RWPE2 (cell line): ENCODE measurements at regions not wholly inside any gene's neighbourhood (a gene's known extent, or its start where the extent isn't known, plus 50 kb on each side); places are given as distances from the start of the nearest gene placed in this dataset.
"Not testable (repeated sequence)": the region's sequence is repeated elsewhere in the genome, so short reads cannot be mapped to it uniquely, and the experiment has no call there.

Source experiments
- ATAC-seq: fragments of 200-7000 bp; cut with Tn5 transposase; 3 replicates; pipeline ENCODE4 v1.9.1; 2021; ENCODE audit warnings: low read depth
- DNase-seq: peaks from one replicate; pipeline ENCODE4 v3.0.0-alpha.2; 2020; ENCODE audit warnings: low spot score
- H3K27ac ChIP-seq: fragments of 450-650 bp; 2 replicates; pipeline ENCODE4 v1.5.1; 2017; ENCODE audit warnings: mild to moderate bottlenecking; ENCODE audit not compliant: poor library complexity, severe bottlenecking
- H3K27me3 ChIP-seq: fragments of 250-450 bp; sonication (Bioruptor Pico); 2 replicates; pipeline ENCODE4 v1.5.1; 2021; ENCODE audit warnings: mild to moderate bottlenecking, moderate library complexity; ENCODE audit not compliant: insufficient read depth, poor library complexity, severe bottlenecking
- H3K36me3 ChIP-seq: fragments of 250-450 bp; sonication (Bioruptor Pico); 2 replicates; pipeline ENCODE4 v1.5.1; 2020; ENCODE audit warnings: low read depth, mild to moderate bottlenecking, moderate library complexity
- H3K4me1 ChIP-seq: fragments of 250-450 bp; sonication (Bioruptor Pico); 2 replicates; pipeline ENCODE4 v1.5.1; 2021; ENCODE audit warnings: mild to moderate bottlenecking, moderate library complexity; ENCODE audit not compliant: insufficient read depth, poor library complexity, severe bottlenecking
- H3K4me3 ChIP-seq: fragments of 250-450 bp; sonication (Bioruptor Pico); 2 replicates; pipeline ENCODE4 v1.5.1; 2021; ENCODE audit warnings: mild to moderate bottlenecking, moderate library complexity; ENCODE audit not compliant: severe bottlenecking
- H3K9me3 ChIP-seq: fragments of 250-450 bp; sonication (Bioruptor Pico); 2 replicates; pipeline ENCODE4 v1.5.1; 2021; ENCODE audit warnings: mild to moderate bottlenecking, moderate library complexity; ENCODE audit not compliant: severe bottlenecking
- TF ChIP-seq, protein P1 (sequence below): fragments of 450-650 bp; IDR thresholded peaks from one replicate; pipeline ENCODE4 v1.5.1; 2017; ENCODE audit warnings: mild to moderate bottlenecking, moderate library complexity; ENCODE audit not compliant: poor library complexity, severe bottlenecking

DNA sequence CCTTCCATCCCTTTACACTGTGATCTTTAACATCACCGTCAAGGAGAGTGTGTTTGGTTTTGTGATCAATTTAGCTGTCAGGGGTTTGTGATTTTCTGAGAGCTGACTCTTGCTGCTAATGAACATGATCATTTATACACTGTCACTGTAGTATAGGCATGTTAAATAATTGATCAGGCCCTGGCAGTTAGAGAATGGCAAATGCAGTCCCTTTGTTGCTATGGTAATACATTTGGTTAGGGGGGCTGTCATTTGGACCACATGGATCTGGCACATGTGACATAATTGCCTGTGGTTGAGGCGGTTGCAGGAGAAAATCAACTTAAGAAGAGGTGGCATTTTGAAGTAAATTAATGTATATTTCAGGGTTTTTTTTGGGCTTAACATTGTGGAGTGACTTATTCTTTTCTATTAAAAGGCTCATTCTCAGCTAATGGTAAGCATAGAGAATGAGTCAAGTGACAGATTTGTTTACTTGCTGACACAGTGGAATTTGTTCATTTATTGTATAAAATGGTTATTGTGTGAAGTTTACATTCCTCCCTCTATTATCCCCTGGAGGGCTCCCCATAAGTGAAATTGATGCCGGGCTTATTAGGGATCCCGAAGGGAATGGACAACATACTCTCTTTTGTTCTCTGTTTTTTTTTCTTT, 114.0 kb downstream of the FHIP1A start:
- ATAC-seq (no peak), DNase-seq (no peak)
- Histone ChIP-seq H3K27ac (no peak overlapping the region), H3K9me3 (no peaks in the 10 kb centered on the region), H3K27me3 (no peaks in the 10 kb centered on the region), H3K36me3 (no peaks in the 10 kb centered on the region), H3K4me3 (no peak overlapping the region), H3K4me1 (peaks cover 34% of the 10 kb centered on the region)
- TF ChIP-seq, protein P1, sequence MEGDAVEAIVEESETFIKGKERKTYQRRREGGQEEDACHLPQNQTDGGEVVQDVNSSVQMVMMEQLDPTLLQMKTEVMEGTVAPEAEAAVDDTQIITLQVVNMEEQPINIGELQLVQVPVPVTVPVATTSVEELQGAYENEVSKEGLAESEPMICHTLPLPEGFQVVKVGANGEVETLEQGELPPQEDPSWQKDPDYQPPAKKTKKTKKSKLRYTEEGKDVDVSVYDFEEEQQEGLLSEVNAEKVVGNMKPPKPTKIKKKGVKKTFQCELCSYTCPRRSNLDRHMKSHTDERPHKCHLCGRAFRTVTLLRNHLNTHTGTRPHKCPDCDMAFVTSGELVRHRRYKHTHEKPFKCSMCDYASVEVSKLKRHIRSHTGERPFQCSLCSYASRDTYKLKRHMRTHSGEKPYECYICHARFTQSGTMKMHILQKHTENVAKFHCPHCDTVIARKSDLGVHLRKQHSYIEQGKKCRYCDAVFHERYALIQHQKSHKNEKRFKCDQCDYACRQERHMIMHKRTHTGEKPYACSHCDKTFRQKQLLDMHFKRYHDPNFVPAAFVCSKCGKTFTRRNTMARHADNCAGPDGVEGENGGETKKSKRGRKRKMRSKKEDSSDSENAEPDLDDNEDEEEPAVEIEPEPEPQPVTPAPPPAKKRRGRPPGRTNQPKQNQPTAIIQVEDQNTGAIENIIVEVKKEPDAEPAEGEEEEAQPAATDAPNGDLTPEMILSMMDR = no peak

DNA sequence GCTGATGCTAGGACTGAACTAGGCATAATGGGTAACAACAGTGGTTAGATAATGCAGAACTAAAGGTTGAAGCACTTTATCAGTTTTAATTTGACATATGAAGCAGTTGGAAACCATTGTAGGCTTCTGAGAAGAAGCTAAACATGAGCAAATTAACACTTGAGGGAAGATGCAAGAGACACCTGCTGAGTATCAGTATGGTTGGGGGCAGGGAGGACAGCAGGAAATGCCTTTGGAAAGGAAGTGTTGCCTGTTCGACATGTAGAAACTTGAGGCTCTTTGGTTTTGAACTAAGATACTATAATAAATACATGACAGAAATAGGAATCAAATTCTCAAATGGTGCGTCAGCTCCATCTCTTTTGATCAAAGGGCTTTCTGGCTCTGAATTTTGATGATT, 115.6 kb downstream of the FHIP1A start:
- no peaks in the 10 kb centered on the region for H3K36me3 ChIP-seq
- no peak overlapping the region for H3K4me3 ChIP-seq
- H3K27ac ChIP-seq = peak overlapping the region; percentile 87
- no peaks in the 10 kb centered on the region for H3K27me3 ChIP-seq
- peak; percentile 91 for ATAC-seq
- TF ChIP-seq, protein P1 = no peak
- DNase-seq = peak; percentile 65
- no peaks in the 10 kb centered on the region for H3K9me3 ChIP-seq
- peaks cover 34% of the 10 kb centered on the region for H3K4me1 ChIP-seq

DNA sequence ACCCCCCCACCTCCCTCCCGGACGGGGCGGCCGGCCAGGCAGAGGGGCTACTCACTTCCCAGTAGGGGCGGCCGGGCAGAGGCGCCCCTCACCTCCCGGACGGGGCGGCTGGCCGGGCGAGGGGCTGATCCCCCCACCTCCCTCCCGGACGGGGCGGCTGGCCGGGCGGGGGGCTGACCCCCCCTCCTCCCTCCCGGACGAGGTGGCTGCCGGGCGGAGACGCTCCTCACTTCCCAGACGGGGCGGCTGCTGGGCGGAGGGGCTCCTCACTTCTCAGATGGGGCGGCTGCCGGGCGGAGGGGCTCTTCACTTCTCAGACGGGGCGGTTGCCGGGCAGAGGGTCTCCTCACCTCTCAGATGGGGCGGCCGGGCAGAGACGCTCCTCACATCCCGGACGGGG, 117.5 kb downstream of the FHIP1A start:
- not testable (repeated sequence) for ATAC-seq, H3K27me3 ChIP-seq, H3K9me3 ChIP-seq

DNA sequence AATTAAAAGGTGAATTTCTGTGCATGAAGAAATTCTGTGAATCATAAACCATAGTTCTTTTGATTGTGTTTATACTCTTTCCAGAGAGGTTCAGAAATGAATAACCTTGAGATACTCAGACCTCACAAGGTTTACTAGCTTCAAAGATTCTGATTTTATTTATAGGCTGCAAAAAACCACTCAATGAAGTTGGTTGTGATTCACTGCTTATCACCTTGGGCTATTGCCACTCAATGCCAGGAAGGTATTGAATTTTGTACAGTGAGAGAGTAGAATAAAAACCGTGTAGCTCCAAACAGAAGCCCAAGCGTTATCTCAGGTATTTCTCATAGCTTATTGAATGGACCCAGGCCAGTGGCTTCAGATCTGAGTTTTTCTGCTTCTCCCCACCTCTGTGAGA, 118.7 kb downstream of the FHIP1A start:
- no peak for DNase-seq
- peaks cover 32% of the 10 kb centered on the region for H3K4me1 ChIP-seq
- no peaks in the 10 kb centered on the region for H3K9me3 ChIP-seq
- no peaks in the 10 kb centered on the region for H3K36me3 ChIP-seq
- peak overlapping the region; percentile 13 for H3K27ac ChIP-seq
- TF ChIP-seq, protein P1 = no peak
- H3K4me3 ChIP-seq = no peak overlapping the region
- ATAC-seq = peak; percentile 35; the same call in 1 of the 3 replicates
- H3K27me3 ChIP-seq = no peaks in the 10 kb centered on the region

More for the DNA sequence above, 117.5 kb downstream of the FHIP1A start:
- not testable (repeated sequence) for H3K36me3 ChIP-seq, H3K27ac ChIP-seq, H3K4me3 ChIP-seq, DNase-seq
- H3K4me1 ChIP-seq = peaks cover 34% of the 10 kb centered on the region

DNA sequence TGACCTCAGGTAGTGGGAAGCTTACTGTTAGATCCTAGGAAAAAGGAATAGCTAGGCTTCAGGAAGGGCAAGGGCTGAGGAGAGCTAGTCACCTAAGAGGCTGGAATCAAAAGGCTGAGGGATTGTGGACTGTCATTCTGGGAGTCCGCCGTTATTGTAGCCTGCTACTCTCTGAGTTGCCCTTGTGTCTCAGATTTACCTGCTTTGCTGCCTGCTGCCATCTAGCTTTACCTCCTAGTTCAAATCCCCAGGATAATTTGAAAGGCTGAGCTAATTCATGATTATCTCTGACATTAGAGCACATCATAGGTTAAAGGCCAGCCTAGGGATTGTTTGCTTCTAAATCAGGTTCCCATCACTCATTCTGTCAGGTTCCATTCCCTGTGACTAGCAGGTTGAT, 120.2 kb downstream of the FHIP1A start:
- Histone ChIP-seq H3K9me3 (no peaks in the 10 kb centered on the region), H3K4me1 (peaks cover 25% of the 10 kb centered on the region), H3K27ac (no peak overlapping the region), H3K36me3 (no peaks in the 10 kb centered on the region), H3K4me3 (no peak overlapping the region), H3K27me3 (no peaks in the 10 kb centered on the region)
- TF ChIP-seq, protein P1 = peak; percentile 9
- DNase-seq (no peak), ATAC-seq (no peak)
